Erythroblast (primary cell): ENCODE measurements at regions not wholly inside any gene's neighbourhood (a gene's known extent, or its start where the extent isn't known, plus 50 kb on each side); places are given as distances from the start of the nearest gene placed in this dataset.
"Not testable (repeated sequence)": the region's sequence is repeated elsewhere in the genome, so short reads cannot be mapped to it uniquely, and the experiment has no call there.

ENCODE experiments used
- GATA1 ChIP-seq: IDR thresholded peaks from 2 replicates; pipeline ENCODE4 v1.6.1; 2011; ENCODE audit warnings: low read depth, mild to moderate bottlenecking, control low read depth, low read length, moderate library complexity
- POLR2A ChIP-seq: IDR thresholded peaks from 2 replicates; pipeline ENCODE4 v1.6.1; 2011; ENCODE audit warnings: mild to moderate bottlenecking, low read length

DNA sequence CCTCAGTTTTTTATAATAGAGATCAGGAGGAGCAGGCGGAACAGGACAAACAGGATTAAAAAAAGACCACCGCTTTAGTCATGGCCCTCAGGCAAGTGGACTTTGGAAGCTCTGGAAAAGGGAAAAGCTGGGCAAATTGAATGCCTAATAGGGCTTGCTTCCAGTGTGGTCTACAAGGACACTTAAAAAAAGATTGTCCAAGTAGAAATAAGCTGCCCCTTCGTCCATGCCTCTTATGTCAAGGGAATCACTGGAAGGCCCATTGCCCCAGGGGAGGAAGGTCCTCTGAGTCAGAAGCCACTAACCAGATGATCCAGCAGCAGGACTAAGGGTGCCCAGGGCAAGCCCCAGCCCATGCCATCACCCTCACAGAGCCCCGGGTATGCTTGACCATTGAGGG lies 175.5 kb downstream of the RAD51AP2 start:
- not testable (repeated sequence) for TF ChIP-seq POLR2A, GATA1
